RWPE2 (cell line): ENCODE measurements at regions not wholly inside any gene's neighbourhood (a gene's known extent, or its start where the extent isn't known, plus 50 kb on each side); places are given as distances from the start of the nearest gene placed in this dataset.

Experiments used
- ATAC-seq: fragments of 200-7000 bp; cut with Tn5 transposase; 3 replicates; pipeline ENCODE4 v1.9.1; 2021; ENCODE audit warnings: low read depth
- DNase-seq: peaks from one replicate; pipeline ENCODE4 v3.0.0-alpha.2; 2020; ENCODE audit warnings: low spot score
- H3K27ac ChIP-seq: fragments of 450-650 bp; 2 replicates; pipeline ENCODE4 v1.5.1; 2017; ENCODE audit warnings: mild to moderate bottlenecking; ENCODE audit not compliant: poor library complexity, severe bottlenecking
- H3K27me3 ChIP-seq: fragments of 250-450 bp; sonication (Bioruptor Pico); 2 replicates; pipeline ENCODE4 v1.5.1; 2021; ENCODE audit warnings: mild to moderate bottlenecking, moderate library complexity; ENCODE audit not compliant: insufficient read depth, poor library complexity, severe bottlenecking
- H3K36me3 ChIP-seq: fragments of 250-450 bp; sonication (Bioruptor Pico); 2 replicates; pipeline ENCODE4 v1.5.1; 2020; ENCODE audit warnings: low read depth, mild to moderate bottlenecking, moderate library complexity
- H3K4me1 ChIP-seq: fragments of 250-450 bp; sonication (Bioruptor Pico); 2 replicates; pipeline ENCODE4 v1.5.1; 2021; ENCODE audit warnings: mild to moderate bottlenecking, moderate library complexity; ENCODE audit not compliant: insufficient read depth, poor library complexity, severe bottlenecking
- H3K4me3 ChIP-seq: fragments of 250-450 bp; sonication (Bioruptor Pico); 2 replicates; pipeline ENCODE4 v1.5.1; 2021; ENCODE audit warnings: mild to moderate bottlenecking, moderate library complexity; ENCODE audit not compliant: severe bottlenecking
- H3K9me3 ChIP-seq: fragments of 250-450 bp; sonication (Bioruptor Pico); 2 replicates; pipeline ENCODE4 v1.5.1; 2021; ENCODE audit warnings: mild to moderate bottlenecking, moderate library complexity; ENCODE audit not compliant: severe bottlenecking
- TF ChIP-seq, protein P1 (sequence below): fragments of 450-650 bp; IDR thresholded peaks from one replicate; pipeline ENCODE4 v1.5.1; 2017; ENCODE audit warnings: mild to moderate bottlenecking, moderate library complexity; ENCODE audit not compliant: poor library complexity, severe bottlenecking

DNA sequence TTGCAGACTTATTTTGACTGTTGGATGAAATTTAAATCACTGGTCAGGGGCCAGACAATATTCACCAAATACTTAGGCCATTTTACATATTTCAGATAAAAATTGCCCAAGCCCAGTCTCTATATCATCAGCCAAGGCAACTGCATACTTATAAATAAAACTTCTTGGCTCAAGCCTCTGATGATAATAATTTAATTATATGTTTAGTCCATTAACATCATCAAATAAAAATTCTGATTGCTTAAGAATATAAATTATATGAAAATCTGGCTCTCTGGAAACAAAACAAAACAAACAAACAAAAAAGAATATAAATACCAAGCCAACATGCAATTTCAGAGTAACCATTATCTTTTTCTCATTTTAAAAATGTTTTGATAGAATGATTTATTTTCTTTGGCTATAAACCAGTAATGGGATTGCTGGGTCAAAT is 165.2 kb downstream of the BTG1 start:
- no peaks in the 10 kb centered on the region for H3K9me3 ChIP-seq
- ATAC-seq (no peak), DNase-seq (no peak)
- no peak overlapping the region for H3K4me3 ChIP-seq
- H3K36me3 ChIP-seq, result no peaks in the 10 kb centered on the region
- TF ChIP-seq, protein P1, sequence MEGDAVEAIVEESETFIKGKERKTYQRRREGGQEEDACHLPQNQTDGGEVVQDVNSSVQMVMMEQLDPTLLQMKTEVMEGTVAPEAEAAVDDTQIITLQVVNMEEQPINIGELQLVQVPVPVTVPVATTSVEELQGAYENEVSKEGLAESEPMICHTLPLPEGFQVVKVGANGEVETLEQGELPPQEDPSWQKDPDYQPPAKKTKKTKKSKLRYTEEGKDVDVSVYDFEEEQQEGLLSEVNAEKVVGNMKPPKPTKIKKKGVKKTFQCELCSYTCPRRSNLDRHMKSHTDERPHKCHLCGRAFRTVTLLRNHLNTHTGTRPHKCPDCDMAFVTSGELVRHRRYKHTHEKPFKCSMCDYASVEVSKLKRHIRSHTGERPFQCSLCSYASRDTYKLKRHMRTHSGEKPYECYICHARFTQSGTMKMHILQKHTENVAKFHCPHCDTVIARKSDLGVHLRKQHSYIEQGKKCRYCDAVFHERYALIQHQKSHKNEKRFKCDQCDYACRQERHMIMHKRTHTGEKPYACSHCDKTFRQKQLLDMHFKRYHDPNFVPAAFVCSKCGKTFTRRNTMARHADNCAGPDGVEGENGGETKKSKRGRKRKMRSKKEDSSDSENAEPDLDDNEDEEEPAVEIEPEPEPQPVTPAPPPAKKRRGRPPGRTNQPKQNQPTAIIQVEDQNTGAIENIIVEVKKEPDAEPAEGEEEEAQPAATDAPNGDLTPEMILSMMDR, result no peak
- no peak overlapping the region for H3K27ac ChIP-seq
- H3K27me3 ChIP-seq, result no peaks in the 10 kb centered on the region
- no peaks in the 10 kb centered on the region for H3K4me1 ChIP-seq

DNA sequence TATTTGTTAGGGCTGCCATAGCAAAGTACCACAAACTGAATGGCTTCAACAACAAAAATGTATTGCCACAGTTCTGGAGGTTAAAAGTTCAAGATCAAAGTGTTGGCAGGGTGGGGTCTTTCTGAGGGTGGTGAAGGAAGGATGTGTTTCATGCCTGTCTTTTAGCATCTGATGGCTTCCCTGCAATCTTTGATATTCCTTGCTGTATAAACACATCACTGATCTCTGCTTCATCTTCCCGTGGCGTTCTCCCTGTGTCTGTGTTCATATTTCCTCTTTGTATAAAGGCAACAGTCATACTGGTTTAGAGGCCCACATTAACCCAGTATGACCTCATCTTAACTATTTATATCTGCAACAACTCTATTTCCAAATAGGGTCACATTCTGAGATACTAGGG is 167.5 kb downstream of the BTG1 start:
- TF ChIP-seq, protein P1, result no peak
- DNase-seq (no peak), ATAC-seq (no peak)
- Histone ChIP-seq H3K27ac (no peak overlapping the region), H3K27me3 (no peaks in the 10 kb centered on the region), H3K4me1 (no peaks in the 10 kb centered on the region), H3K9me3 (no peaks in the 10 kb centered on the region), H3K36me3 (no peaks in the 10 kb centered on the region), H3K4me3 (no peak overlapping the region)

DNA sequence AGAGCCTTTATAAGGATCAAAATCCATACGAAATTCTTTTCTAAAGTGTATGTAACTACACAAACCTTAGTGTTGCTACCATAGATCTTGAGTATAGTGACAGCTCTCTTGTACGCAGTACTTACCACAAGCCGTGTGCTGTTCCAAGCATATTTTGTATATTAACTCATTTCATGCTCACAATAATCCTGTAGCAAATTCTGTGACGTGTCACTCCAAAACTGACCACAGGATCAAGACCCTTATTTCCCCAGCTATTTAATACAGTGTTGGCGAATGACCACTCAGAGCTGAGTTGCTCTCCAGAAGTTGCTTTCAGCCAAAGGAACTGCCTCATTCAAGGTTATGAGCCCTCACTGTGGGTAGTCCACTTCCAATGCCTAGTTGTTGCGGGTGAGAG is 169.8 kb downstream of the BTG1 start:
- Histone ChIP-seq H3K27ac (no peak overlapping the region), H3K36me3 (no peaks in the 10 kb centered on the region), H3K4me1 (no peaks in the 10 kb centered on the region), H3K27me3 (no peaks in the 10 kb centered on the region), H3K4me3 (no peak overlapping the region), H3K9me3 (no peaks in the 10 kb centered on the region)
- TF ChIP-seq, protein P1, result no peak
- ATAC-seq (no peak), DNase-seq (no peak)

DNA sequence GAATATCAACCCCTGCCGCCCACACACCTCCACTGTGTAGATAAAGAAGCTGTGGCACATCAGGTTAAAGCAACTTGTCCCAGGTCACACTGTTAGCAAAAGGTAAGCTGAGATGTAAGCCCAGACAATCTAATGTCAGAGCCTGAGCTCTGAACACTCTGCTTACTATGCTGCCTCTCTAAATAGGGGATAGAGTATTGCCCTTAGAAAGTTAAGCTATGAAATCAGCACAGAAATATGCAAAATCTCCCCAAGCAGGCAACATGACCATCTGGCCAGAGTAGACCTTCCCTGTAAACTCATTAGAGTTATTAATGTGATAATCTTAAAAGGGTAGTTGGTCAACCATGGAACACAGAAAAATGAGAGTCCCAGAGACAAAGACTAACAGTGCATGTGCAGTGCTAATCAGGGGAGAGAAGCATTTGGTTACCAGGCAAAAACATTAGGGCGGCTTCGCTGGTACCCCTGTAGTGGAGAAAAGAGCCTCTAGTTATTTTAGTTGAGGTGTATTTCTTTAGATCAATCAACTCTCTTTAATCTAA is 171.0 kb downstream of the BTG1 start:
- H3K27ac ChIP-seq, result no peak overlapping the region
- no peak overlapping the region for H3K4me3 ChIP-seq
- no peak for ATAC-seq
- H3K27me3 ChIP-seq, result no peaks in the 10 kb centered on the region
- H3K4me1 ChIP-seq, result no peaks in the 10 kb centered on the region
- no peak for DNase-seq
- H3K9me3 ChIP-seq, result no peaks in the 10 kb centered on the region
- no peaks in the 10 kb centered on the region for H3K36me3 ChIP-seq
- TF ChIP-seq, protein P1, result no peak

DNA sequence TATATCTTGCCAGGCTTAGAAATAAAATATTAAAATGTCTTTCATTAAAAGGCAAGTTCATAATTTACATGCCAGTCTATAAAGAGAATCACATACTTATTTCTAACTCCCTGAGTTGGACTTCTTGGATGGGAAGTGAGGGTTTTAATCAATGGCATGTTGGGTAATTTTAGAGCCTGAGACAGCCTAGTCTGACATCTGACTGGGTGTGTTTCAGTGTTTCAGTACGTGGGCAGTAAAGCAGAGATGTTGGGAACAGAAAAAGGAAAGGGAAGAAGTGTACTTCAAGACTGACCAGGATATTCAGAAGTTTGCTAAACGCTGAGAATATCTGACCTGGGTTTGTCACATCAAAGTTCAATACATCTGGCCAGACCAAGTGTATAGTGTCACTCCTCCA is 171.8 kb downstream of the BTG1 start:
- TF ChIP-seq, protein P1, result no peak
- no peak overlapping the region for H3K4me3 ChIP-seq

More for the DNA sequence above, 171.8 kb downstream of the BTG1 start:
- Histone ChIP-seq H3K9me3 (no peaks in the 10 kb centered on the region), H3K27me3 (no peaks in the 10 kb centered on the region), H3K4me1 (no peaks in the 10 kb centered on the region), H3K27ac (no peak overlapping the region), H3K36me3 (no peaks in the 10 kb centered on the region)
- DNase-seq (no peak), ATAC-seq (no peak)
